ENCODE measurements at regions not wholly inside any gene's neighbourhood (a gene's known extent, or its start where the extent isn't known, plus 50 kb on each side); places are given as distances from the start of the nearest gene placed in this dataset.
"Not testable (repeated sequence)": the region's sequence is repeated elsewhere in the genome, so short reads cannot be mapped to it uniquely, and the experiment has no call there.

GRCh38 chr14:106116339-106116930, 590.1 kb downstream of the TMEM121 start:
- TF ChIP-seq ZNF615 (CRISPR knock-in tag; IDR thresholded peaks at IDR 0.05; ENCODE audit: borderline replicate concordance); POLR2AphosphoS5 (IDR thresholded peaks at IDR 0.05; ENCODE audit: low read depth, low read length); KDM1A (CRISPR knock-in tag; IDR thresholded peaks at IDR 0.05); ZNF256 (CRISPR knock-in tag; conservative IDR thresholded peaks at IDR 0.05); GTF2F1 (IDR thresholded peaks at IDR 0.05; ENCODE audit: low read length); MAFK (conservative IDR thresholded peaks at IDR 0.05 in 1 of 2, IDR thresholded peaks at IDR 0.05 in 1 of 2; ENCODE audit: low read length in 2 of 2); NBN (conservative IDR thresholded peaks at IDR 0.05); CEBPB (IDR thresholded peaks at IDR 0.05; ENCODE audit: borderline replicate concordance, low read depth, low read length); CREM (IDR thresholded peaks at IDR 0.05); CREM (CRISPR knock-in tag; IDR thresholded peaks at IDR 0.05); MAFF (IDR thresholded peaks at IDR 0.05; ENCODE audit: low read depth, low read length): not testable (repeated sequence)

Data from HepG2 (cell line).